Neural cell (in vitro differentiated cells): ENCODE measurements at regions not wholly inside any gene's neighbourhood (a gene's known extent, or its start where the extent isn't known, plus 50 kb on each side); places are given as distances from the start of the nearest gene placed in this dataset.

Source experiments
- H2AFZ ChIP-seq: fragments of 200-600, 300-800 bp; sonication (generic), shearing (Covaris generic); 2 replicates; pipeline ENCODE4 v1.6.0; 2014; ENCODE audit warnings: low read depth, mild to moderate bottlenecking, antibody characterized with exemption, low read length, moderate library complexity
- H3F3A ChIP-seq: fragments of 200-600 bp; shearing (Covaris generic); 2 replicates; pipeline ENCODE4 v1.6.1; 2016; ENCODE audit warnings: mild to moderate bottlenecking, moderate library complexity, mixed read lengths, antibody characterized with exemption, low read length; ENCODE audit not compliant: insufficient read depth, poor library complexity, severe bottlenecking
- H3K27ac ChIP-seq: fragments of 200-600, 300-800 bp; sonication (generic), shearing (Covaris generic); 2 replicates; pipeline ENCODE4 v1.5.1; 2014; ENCODE audit warnings: mild to moderate bottlenecking, low read length, moderate library complexity
- H3K27me3 ChIP-seq: fragments of 300-800, 200-600 bp; sonication (generic), shearing (Covaris generic); 2 replicates; pipeline ENCODE4 v1.6.0; 2014; ENCODE audit warnings: mild to moderate bottlenecking, low read depth, low read length, moderate library complexity; ENCODE audit not compliant: insufficient read depth
- H3K36me3 ChIP-seq: fragments of 300-800, 200-600 bp; sonication (generic), shearing (Covaris generic); 2 replicates; pipeline ENCODE4 v1.5.1; 2014; ENCODE audit warnings: mild to moderate bottlenecking, antibody characterized with exemption, low read length, moderate library complexity; ENCODE audit not compliant: insufficient read depth
- H3K4me2 ChIP-seq: fragments of 300-800, 200-600 bp; sonication (generic), shearing (Covaris generic); 2 replicates; pipeline ENCODE4 v1.6.0; 2014; ENCODE audit warnings: mild to moderate bottlenecking, low read length
- H3K4me3 ChIP-seq: fragments of 300-800, 200-600 bp; sonication (generic), shearing (Covaris generic); 2 replicates; pipeline ENCODE4 v1.5.1; 2014; ENCODE audit warnings: mild to moderate bottlenecking, low read length, moderate library complexity
- H3K79me2 ChIP-seq: fragments of 200-600 bp; shearing (Covaris generic); replicated peaks from 2 replicates; pipeline ENCODE4 v1.6.0; 2014; ENCODE audit warnings: mild to moderate bottlenecking, low read length, moderate library complexity; ENCODE audit not compliant: insufficient read depth
- H3K9ac ChIP-seq: fragments of 300-800, 200-600 bp; sonication (generic), shearing (Covaris generic); 2 replicates; pipeline ENCODE4 v1.6.1; 2016; ENCODE audit warnings: mild to moderate bottlenecking, low read length, mixed read lengths
- H3K9me2 ChIP-seq: fragments of 200-600 bp; shearing (Covaris generic); 2 replicates; pipeline ENCODE4 v1.6.1; 2016; ENCODE audit warnings: mild to moderate bottlenecking, low read length, mixed read lengths; ENCODE audit not compliant: insufficient read depth
- H3K9me3 ChIP-seq: fragments of 200-600, 300-800 bp; sonication (generic), shearing (Covaris generic); 2 replicates; pipeline ENCODE4 v1.6.1; 2016; ENCODE audit warnings: mild to moderate bottlenecking, mixed run types, low read length, moderate library complexity, mixed read lengths
- H4K20me1 ChIP-seq: fragments of 200-600 bp; shearing (Covaris generic); 2 replicates; pipeline ENCODE4 v1.6.1; 2016; ENCODE audit warnings: mild to moderate bottlenecking, mixed run types; ENCODE audit not compliant: insufficient read depth
- CTCF ChIP-seq: fragments of 450-650 bp; IDR thresholded peaks from 2 replicates; pipeline ENCODE4 v1.5.1; 2014; ENCODE audit warnings: antibody characterized with exemption, mild to moderate bottlenecking, moderate library complexity; ENCODE audit not compliant: poor library complexity, severe bottlenecking
- EP300 ChIP-seq: fragments of 450-650 bp; conservative IDR thresholded peaks from 2 replicates; pipeline ENCODE4 v1.6.1; 2014; ENCODE audit warnings: antibody characterized with exemption, mild to moderate bottlenecking, moderate library complexity; ENCODE audit not compliant: poor library complexity, severe bottlenecking
- EZH2 ChIP-seq: fragments of 200-600, 300-800 bp; shearing (Covaris generic), sonication (generic); IDR thresholded peaks from 2 replicates; pipeline ENCODE4 v1.6.1; 2014; ENCODE audit warnings: antibody characterized with exemption, low read length, borderline replicate concordance, mild to moderate bottlenecking; ENCODE audit not compliant: insufficient read depth, poor library complexity, severe bottlenecking
- MXI1 ChIP-seq: fragments of 450-650 bp; conservative IDR thresholded peaks from 2 replicates; pipeline ENCODE4 v1.6.1; 2014; ENCODE audit warnings: antibody characterized with exemption, mild to moderate bottlenecking; ENCODE audit not compliant: poor library complexity, severe bottlenecking
- POLR2AphosphoS5 ChIP-seq: IDR thresholded peaks from 2 replicates; pipeline ENCODE4 v1.6.1; 2012
- RAD21 ChIP-seq: fragments of 450-650 bp; conservative IDR thresholded peaks from 2 replicates; pipeline ENCODE4 v1.6.1; 2014; ENCODE audit warnings: antibody characterized with exemption, mild to moderate bottlenecking, moderate library complexity
- SMC3 ChIP-seq: fragments of 450-650 bp; conservative IDR thresholded peaks from 2 replicates; pipeline ENCODE4 v1.6.1; 2014; ENCODE audit warnings: antibody characterized with exemption, mild to moderate bottlenecking, moderate library complexity; ENCODE audit not compliant: poor library complexity
- TAF1 ChIP-seq: IDR thresholded peaks from 2 replicates; pipeline ENCODE4 v1.6.1; 2012; ENCODE audit warnings: low read depth
- TF ChIP-seq, protein P1 (sequence below): IDR thresholded peaks from 2 replicates; pipeline ENCODE4 v1.6.1; 2012; ENCODE audit warnings: borderline replicate concordance

DNA sequence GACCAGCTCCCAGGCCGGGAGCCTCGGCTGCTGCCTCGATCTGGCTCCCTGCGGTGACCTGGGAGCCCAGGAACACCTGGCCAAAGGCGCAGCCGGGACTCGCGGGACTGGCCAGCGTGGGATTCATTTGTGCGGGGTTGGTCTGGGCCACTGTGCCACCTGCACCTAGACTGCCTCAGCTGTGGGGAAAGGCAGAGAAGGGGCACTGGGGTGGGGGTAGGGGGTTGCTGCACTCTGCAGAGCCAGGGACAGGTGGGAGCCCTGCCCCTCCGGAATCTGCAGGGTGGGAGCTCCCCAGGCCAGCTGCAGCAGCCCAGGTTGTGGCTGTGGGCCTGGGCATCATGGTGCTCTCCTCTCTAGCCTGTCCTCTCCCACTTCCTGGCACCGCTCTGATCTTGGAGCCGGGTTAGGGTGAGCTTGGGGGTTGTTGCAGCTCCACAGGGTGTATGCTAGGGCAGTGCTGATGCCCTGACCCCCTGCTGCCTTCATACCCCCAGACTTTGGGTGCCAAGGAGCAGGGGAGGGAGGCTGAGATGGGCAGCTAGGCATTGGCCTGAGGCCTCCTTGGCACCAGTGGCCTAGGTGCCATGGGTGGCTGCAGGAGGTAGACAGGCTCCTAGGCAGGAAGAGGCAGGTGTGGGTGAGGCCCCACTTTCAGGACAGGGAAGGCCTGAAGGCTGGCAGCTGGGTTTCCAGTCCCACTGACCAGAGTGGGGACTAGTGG lies 57.5 kb upstream of the ETV3 start:
- Histone ChIP-seq H3K4me2 (no peak overlapping the region), H3K9me3 (no peaks in the 10 kb centered on the region), H3K27me3 (no peaks in the 10 kb centered on the region), H3K36me3 (no peaks in the 10 kb centered on the region), H3K9ac (no peak overlapping the region), H3F3A (no peaks in the 10 kb centered on the region), H2AFZ (no peak overlapping the region), H4K20me1 (no peaks in the 10 kb centered on the region), H3K79me2 (no peaks in the 10 kb centered on the region), H3K4me3 (no peak overlapping the region), H3K27ac (no peak overlapping the region), H3K9me2 (no peaks in the 10 kb centered on the region)
- no peak for TF ChIP-seq POLR2AphosphoS5
- TF ChIP-seq TAF1 = no peak
- TF ChIP-seq, protein P1, sequence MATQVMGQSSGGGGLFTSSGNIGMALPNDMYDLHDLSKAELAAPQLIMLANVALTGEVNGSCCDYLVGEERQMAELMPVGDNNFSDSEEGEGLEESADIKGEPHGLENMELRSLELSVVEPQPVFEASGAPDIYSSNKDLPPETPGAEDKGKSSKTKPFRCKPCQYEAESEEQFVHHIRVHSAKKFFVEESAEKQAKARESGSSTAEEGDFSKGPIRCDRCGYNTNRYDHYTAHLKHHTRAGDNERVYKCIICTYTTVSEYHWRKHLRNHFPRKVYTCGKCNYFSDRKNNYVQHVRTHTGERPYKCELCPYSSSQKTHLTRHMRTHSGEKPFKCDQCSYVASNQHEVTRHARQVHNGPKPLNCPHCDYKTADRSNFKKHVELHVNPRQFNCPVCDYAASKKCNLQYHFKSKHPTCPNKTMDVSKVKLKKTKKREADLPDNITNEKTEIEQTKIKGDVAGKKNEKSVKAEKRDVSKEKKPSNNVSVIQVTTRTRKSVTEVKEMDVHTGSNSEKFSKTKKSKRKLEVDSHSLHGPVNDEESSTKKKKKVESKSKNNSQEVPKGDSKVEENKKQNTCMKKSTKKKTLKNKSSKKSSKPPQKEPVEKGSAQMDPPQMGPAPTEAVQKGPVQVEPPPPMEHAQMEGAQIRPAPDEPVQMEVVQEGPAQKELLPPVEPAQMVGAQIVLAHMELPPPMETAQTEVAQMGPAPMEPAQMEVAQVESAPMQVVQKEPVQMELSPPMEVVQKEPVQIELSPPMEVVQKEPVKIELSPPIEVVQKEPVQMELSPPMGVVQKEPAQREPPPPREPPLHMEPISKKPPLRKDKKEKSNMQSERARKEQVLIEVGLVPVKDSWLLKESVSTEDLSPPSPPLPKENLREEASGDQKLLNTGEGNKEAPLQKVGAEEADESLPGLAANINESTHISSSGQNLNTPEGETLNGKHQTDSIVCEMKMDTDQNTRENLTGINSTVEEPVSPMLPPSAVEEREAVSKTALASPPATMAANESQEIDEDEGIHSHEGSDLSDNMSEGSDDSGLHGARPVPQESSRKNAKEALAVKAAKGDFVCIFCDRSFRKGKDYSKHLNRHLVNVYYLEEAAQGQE = no peak
- no peak for TF ChIP-seq EP300
- no peak for TF ChIP-seq SMC3
- TF ChIP-seq CTCF = no peak
- no peak for TF ChIP-seq EZH2
- TF ChIP-seq MXI1 = no peak
- no peak for TF ChIP-seq RAD21

GRCh38 chr1:157194731-157195520 lies 56.7 kb upstream of the ETV3 start:
- no peaks in the 10 kb centered on the region for H3K27me3 ChIP-seq
- H2AFZ ChIP-seq = no peak overlapping the region
- TF ChIP-seq POLR2AphosphoS5 (no peak), CTCF (no peak), EP300 (no peak), SMC3 (no peak), RAD21 (no peak), TAF1 (no peak), MXI1 (no peak), EZH2 (no peak)
- TF ChIP-seq, protein P1 = no peak
- no peaks in the 10 kb centered on the region for H3F3A ChIP-seq
- no peak overlapping the region for H3K4me2 ChIP-seq
- H3K9me3 ChIP-seq = no peaks in the 10 kb centered on the region
- no peaks in the 10 kb centered on the region for H3K79me2 ChIP-seq
- H3K9ac ChIP-seq = no peak overlapping the region
- H3K9me2 ChIP-seq = no peaks in the 10 kb centered on the region
- H3K27ac ChIP-seq = no peak overlapping the region
- no peak overlapping the region for H3K4me3 ChIP-seq
- no peaks in the 10 kb centered on the region for H4K20me1 ChIP-seq
- no peaks in the 10 kb centered on the region for H3K36me3 ChIP-seq
